IMR-90 (cell line): ENCODE measurements at regions not wholly inside any gene's neighbourhood (a gene's known extent, or its start where the extent isn't known, plus 50 kb on each side); places are given as distances from the start of the nearest gene placed in this dataset.

Experiments
- ATAC-seq: fragments of 200-7000 bp; cut with Tn5 transposase; 2 replicates; pipeline ENCODE4 v1.9.1; 2020; ENCODE audit warnings: low read depth, mild to moderate bottlenecking, moderate library complexity
- BruUV-seq: library from RNA; stranded (reverse); fragments of 400-500 nt; replicated peaks from 2 replicates; lab custom pipeline; 2021; lab: Mats Ljungman, UMichigan
- CTCF ChIA-PET: fragments of 300-600 bp; formaldehyde crosslinking; extraction: SDS; loops from one replicate; lab custom pipeline; 2021; ENCODE audit warnings: antibody characterized with exemption; lab: Yijun Ruan, JAX
- POLR2A ChIA-PET: fragments of 300-600 bp; sonication (Branson Sonifier 250); formaldehyde crosslinking; loops from one replicate; lab custom pipeline; 2022; ENCODE audit warnings: antibody characterized with exemption; ENCODE audit not compliant: unreplicated experiment; lab: Charles Lee
- DNase-seq: peaks from one replicate; pipeline ENCODE4 v3.0.0; 2013
- H2AFZ ChIP-seq: replicated peaks from 2 replicates; pipeline ENCODE3; 2013; ENCODE audit warnings: low read length, mild to moderate bottlenecking; ENCODE audit not compliant: poor library complexity
- H2AK5ac ChIP-seq: 2 replicates; pipeline ENCODE4 v1.6.1; 2013; ENCODE audit warnings: low read depth, low read length, inconsistent platforms
- H2AK9ac ChIP-seq: replicated peaks from 2 replicates; pipeline ENCODE3; 2013; ENCODE audit warnings: mild to moderate bottlenecking, low read depth, low read length, moderate library complexity; ENCODE audit not compliant: poor library complexity
- H2BK120ac ChIP-seq: 2 replicates; pipeline ENCODE4 v1.6.1; 2013; ENCODE audit warnings: low read depth, low read length, inconsistent platforms
- H2BK15ac ChIP-seq: 3 replicates; pipeline ENCODE4 v1.6.1; 2013; ENCODE audit warnings: low read depth, low read length, inconsistent platforms
- H2BK20ac ChIP-seq: 2 replicates; pipeline ENCODE4 v1.6.1; 2013; ENCODE audit warnings: low read depth, mild to moderate bottlenecking, inconsistent platforms, low read length, moderate library complexity
- H2BK5ac ChIP-seq: 2 replicates; pipeline ENCODE4 v1.6.1; 2013; ENCODE audit warnings: mild to moderate bottlenecking, low read depth, low read length, inconsistent platforms; ENCODE audit not compliant: poor library complexity, severe bottlenecking
- H3K14ac ChIP-seq: replicated peaks from 2 replicates; pipeline ENCODE4 v1.6.1; 2013; ENCODE audit warnings: low read depth, low read length, inconsistent platforms
- H3K18ac ChIP-seq: 2 replicates; pipeline ENCODE4 v1.6.1; 2013; ENCODE audit warnings: low read depth, low read length, control low read depth
- H3K23ac ChIP-seq: 2 replicates; pipeline ENCODE4 v1.6.1; 2013; ENCODE audit warnings: low read depth, low read length, inconsistent platforms
- H3K27ac ChIP-seq: 2 replicates; pipeline ENCODE4 v1.5.1; 2013; ENCODE audit warnings: mild to moderate bottlenecking, control low read depth, low read length; ENCODE audit not compliant: insufficient read depth
- H3K27me3 ChIP-seq: 2 replicates; pipeline ENCODE4 v1.6.1; 2013; ENCODE audit warnings: low read length; ENCODE audit not compliant: control insufficient read depth, insufficient read depth
- H3K36me3 ChIP-seq: 2 replicates; pipeline ENCODE4 v1.6.1; 2013; ENCODE audit warnings: low read length, mixed read lengths; ENCODE audit not compliant: control insufficient read depth, insufficient read depth
- H3K4ac ChIP-seq: 2 replicates; pipeline ENCODE4 v1.6.1; 2013; ENCODE audit warnings: low read depth, low read length, inconsistent platforms
- H3K4me1 ChIP-seq: 2 replicates; pipeline ENCODE4 v1.6.1; 2013; ENCODE audit warnings: low read length, mixed read lengths; ENCODE audit not compliant: control insufficient read depth, insufficient read depth
- H3K4me2 ChIP-seq: 2 replicates; pipeline ENCODE4 v1.6.1; 2013; ENCODE audit warnings: low read depth, mild to moderate bottlenecking, control low read depth, low read length, moderate library complexity
- H3K4me3 ChIP-seq: 2 replicates; pipeline ENCODE4 v1.5.1; 2013; ENCODE audit warnings: low read depth, mild to moderate bottlenecking, control low read depth, low read length, moderate library complexity; ENCODE audit not compliant: insufficient read depth
- H3K56ac ChIP-seq: 2 replicates; pipeline ENCODE4 v1.6.1; 2013; ENCODE audit warnings: low read length, inconsistent platforms; ENCODE audit not compliant: insufficient read depth; ENCODE audit errors: extremely low read depth
- H3K79me1 ChIP-seq, 2 experiments: 2 replicates each; pipeline ENCODE4 v1.6.1; 2013; ENCODE audit warnings: low read length in 2 of 2, inconsistent platforms in 1 of 2, low read depth in 1 of 2
- H3K9ac ChIP-seq: 2 replicates; pipeline ENCODE4 v1.6.1; 2013; ENCODE audit warnings: low read depth, low read length, control low read depth
- H3K9me1 ChIP-seq: 2 replicates; pipeline ENCODE4 v1.6.1; 2013; ENCODE audit warnings: low read length, inconsistent platforms; ENCODE audit not compliant: insufficient read depth
- H3K9me3 ChIP-seq: 2 replicates; pipeline ENCODE4 v1.6.1; 2013; ENCODE audit warnings: low read length; ENCODE audit not compliant: control insufficient read depth, insufficient read depth
- H4K20me1 ChIP-seq: 2 replicates; pipeline ENCODE4 v1.6.1; 2013; ENCODE audit warnings: low read length, inconsistent platforms; ENCODE audit not compliant: insufficient read depth
- H4K5ac ChIP-seq: 2 replicates; pipeline ENCODE4 v1.6.1; 2013; ENCODE audit warnings: mild to moderate bottlenecking, low read depth, low read length, control low read depth
- H4K8ac ChIP-seq, 2 experiments: 2 replicates each; pipeline ENCODE4 v1.6.1; 2013; ENCODE audit warnings: low read depth in 2 of 2, low read length in 2 of 2, control low read depth in 1 of 2, inconsistent platforms in 1 of 2
- H4K91ac ChIP-seq: 2 replicates; pipeline ENCODE4 v1.6.1; 2013; ENCODE audit warnings: low read depth, low read length, inconsistent platforms; ENCODE audit not compliant: insufficient read depth
- BHLHE40 ChIP-seq: fragments of 150-350 bp; IDR thresholded peaks from 2 replicates; pipeline ENCODE4 v1.6.1; 2016; ENCODE audit warnings: mild to moderate bottlenecking, low read depth, low read length
- CEBPB ChIP-seq: IDR thresholded peaks from 2 replicates; pipeline ENCODE4 v1.6.1; 2012; ENCODE audit warnings: low read depth, low read length, improper control_type of control experiment
- CHD1 ChIP-seq: IDR thresholded peaks from 2 replicates; pipeline ENCODE4 v1.6.1; 2012; ENCODE audit warnings: low read depth, low read length, improper control_type of control experiment
- CTCF ChIP-seq: conservative IDR thresholded peaks from 2 replicates; pipeline ENCODE4 v1.5.1; 2012; ENCODE audit warnings: mild to moderate bottlenecking, low read depth, low read length, improper control_type of control experiment
- ELK1 ChIP-seq: fragments of 150-350 bp; IDR thresholded peaks from 2 replicates; pipeline ENCODE4 v1.6.1; 2016; ENCODE audit warnings: low read depth, mild to moderate bottlenecking, low read length, moderate library complexity, borderline replicate concordance
- FOS ChIP-seq: fragments of 150-350 bp; IDR thresholded peaks from 2 replicates; pipeline ENCODE4 v1.6.1; 2016; ENCODE audit warnings: low read depth, low read length
- MAFK ChIP-seq: IDR thresholded peaks from 2 replicates; pipeline ENCODE4 v1.6.1; 2012; ENCODE audit warnings: low read depth, low read length, improper control_type of control experiment
- MAZ ChIP-seq: IDR thresholded peaks from 2 replicates; pipeline ENCODE4 v1.6.1; 2012; ENCODE audit warnings: low read depth, mild to moderate bottlenecking, low read length, improper control_type of control experiment, moderate library complexity, borderline replicate concordance
- MXI1 ChIP-seq: IDR thresholded peaks from 2 replicates; pipeline ENCODE4 v1.6.1; 2012; ENCODE audit warnings: low read depth, mild to moderate bottlenecking, low read length, moderate library complexity, borderline replicate concordance
- NFE2L2 ChIP-seq: fragments of 150-350 bp; IDR thresholded peaks from 2 replicates; pipeline ENCODE4 v1.6.1; 2016; ENCODE audit warnings: low read depth, mild to moderate bottlenecking, low read length
- POLR2A ChIP-seq: IDR thresholded peaks from 2 replicates; pipeline ENCODE4 v1.6.1; 2012; ENCODE audit warnings: mild to moderate bottlenecking, low read depth, low read length
- RAD21 ChIP-seq: IDR thresholded peaks from 2 replicates; pipeline ENCODE4 v1.6.1; 2012; ENCODE audit warnings: low read length, improper control_type of control experiment
- RCOR1 ChIP-seq: IDR thresholded peaks from 2 replicates; pipeline ENCODE4 v1.6.1; 2012; ENCODE audit warnings: mild to moderate bottlenecking, low read length, improper control_type of control experiment; ENCODE audit not compliant: insufficient replicate concordance
- RFX5 ChIP-seq: IDR thresholded peaks from 2 replicates; pipeline ENCODE4 v1.8.0; 2012; ENCODE audit warnings: low read depth, mild to moderate bottlenecking, low read length, moderate library complexity
- SMC3 ChIP-seq: fragments of 150-350 bp; IDR thresholded peaks from 2 replicates; pipeline ENCODE4 v1.6.1; 2016; ENCODE audit warnings: low read depth, mild to moderate bottlenecking, antibody characterized with exemption, low read length, moderate library complexity
- USF2 ChIP-seq: fragments of 150-350 bp; IDR thresholded peaks from 2 replicates; pipeline ENCODE4 v1.6.1; 2017; ENCODE audit warnings: mild to moderate bottlenecking, antibody characterized with exemption, low read length, low read depth
- WGBS, 2 experiments: methylation state at CpG; one replicate each; pipeline versions ENCODE4 v1.1.5 to v1.1.7; 2013; ENCODE audit warnings: missing lambda C conversion rate in 2 of 2; ENCODE audit not compliant: insufficient read length in 1 of 2; ENCODE audit errors: extremely low coverage in 2 of 2; 5-methylcytosine and 5-hydroxymethylcytosine counted together
- dilution Hi-C: fragments of 300-500 bp; cut with HindIII; formaldehyde crosslinking; loops from one replicate; pipeline ENCODE4 v1.14.3; 2018; ENCODE audit warnings: low sequenced_read_pairs; ENCODE audit not compliant: unreplicated experiment
- in situ Hi-C: fragments of 300-500 bp; cut with MboI; formaldehyde crosslinking; loops from 3 replicates; pipeline ENCODE4 v1.14.3; 2019; ENCODE audit warnings: low sequenced_read_pairs, inconsistent platforms, mixed read lengths
- intact Hi-C: fragments of 100-400 bp; cut with micrococcal nuclease; formaldehyde crosslinking; loops from 2 replicates; pipeline ENCODE4 v1.10.0; 2022

GRCh38 chr2:236872015-236872414 lies 213.7 kb upstream of the COPS8 start:
- 0 out of 3 replicates have a peak overlapping the region, but pooled peaks have one; percentile 8 for H2BK15ac ChIP-seq
- H3K4me1 ChIP-seq = no peaks in the 10 kb centered on the region
- no peak overlapping the region for H4K91ac ChIP-seq
- intact Hi-C loops (no loop called here), dilution Hi-C loops (no loop called here), in situ Hi-C loops (no loop called here)
- BruUV-seq = no TSS peak
- H3K4me2 ChIP-seq = no peak overlapping the region
- peak overlapping the region; percentile 17 for H2BK5ac ChIP-seq
- H3K27me3 ChIP-seq = no peaks in the 10 kb centered on the region; the same call in 1 of the 2 replicates
- H2BK20ac ChIP-seq = peak overlapping the region; percentile 4; the same call in 1 of the 2 replicates
- no peak overlapping the region for H3K23ac ChIP-seq
- peak overlapping the region; percentile 9 for H2AK5ac ChIP-seq
- H3K9me3 ChIP-seq = no peaks in the 10 kb centered on the region
- H3K79me1 ChIP-seq = no peaks in the 10 kb centered on the region
- DNase-seq = no peak
- no peak overlapping the region for H3K56ac ChIP-seq
- H3K9ac ChIP-seq = no peak overlapping the region
- no peak overlapping the region for H3K4me3 ChIP-seq
- ChIA-PET POLR2A (no interaction called here), CTCF (no interaction called here)
- TF ChIP-seq SMC3 (no peak), NFE2L2 (no peak), MAFK (no peak), CTCF (no peak), BHLHE40 (no peak), MAZ (no peak), RFX5 (no peak), RAD21 (no peak), FOS (no peak), POLR2A (no peak), CHD1 (no peak), USF2 (no peak), ELK1 (no peak), RCOR1 (no peak), MXI1 (no peak), CEBPB (no peak)
- 0 out of 2 replicates have a peak overlapping the region, but pooled peaks have one; percentile 29 for H3K14ac ChIP-seq
- 0 out of 2 replicates have a peak, but pooled peaks cover 2% of the 10 kb centered on the region for H3K9me1 ChIP-seq
- H2BK120ac ChIP-seq = peak overlapping the region; percentile 72
- no peak overlapping the region for H2AFZ ChIP-seq
- peak overlapping the region; percentile 11; the same call in 1 of the 2 replicates for H3K18ac ChIP-seq
- H3K27ac ChIP-seq = peak overlapping the region; percentile 25; the same call in 1 of the 2 replicates
- no peak overlapping the region; the same call in 1 of the 2 replicates for H4K5ac ChIP-seq
- 0 out of 4 replicates have a peak overlapping the region, but pooled peaks have one; percentile 2 to 7 for H4K8ac ChIP-seq
- no peaks in the 10 kb centered on the region for H4K20me1 ChIP-seq
- H2AK9ac ChIP-seq = no peak overlapping the region
- ATAC-seq = no peak
- H3K36me3 ChIP-seq = no peaks in the 10 kb centered on the region
- H3K4ac ChIP-seq = peak overlapping the region; percentile 7; the same call in 1 of the 2 replicates
- WGBS, 2 experiments = 100% methylated on average over 1 of the region's 4 CpGs; no CpG with 5 or more reads in 1 of the 2 experiments
